ENCODE measurements at regions not wholly inside any gene's neighbourhood (a gene's known extent, or its start where the extent isn't known, plus 50 kb on each side); places are given as distances from the start of the nearest gene placed in this dataset.

GRCh38 chr3:80259736-80260135 is 491.9 kb upstream of the ROBO1 start:
- TF ChIP-seq CTCF (IDR thresholded peaks at IDR 0.05) = no peak
- TF ChIP-seq POLR2A (IDR thresholded peaks at IDR 0.05) = no peak
- TF ChIP-seq EP300 (IDR thresholded peaks at IDR 0.05) = no peak

All from tibial nerve (tissue), 4 donors.